PC-3 (cell line): ENCODE measurements at regions not wholly inside any gene's neighbourhood (a gene's known extent, or its start where the extent isn't known, plus 50 kb on each side); places are given as distances from the start of the nearest gene placed in this dataset.

ENCODE experiments used
- EZH2 ChIP-seq: fragments of 300-600 bp; sonication (generic); IDR thresholded peaks from one replicate; pipeline ENCODE4 v1.6.1; 2017; ENCODE audit warnings: antibody characterized with exemption, mild to moderate bottlenecking, low read length; ENCODE audit not compliant: unreplicated experiment
- EZH2phosphoT487 ChIP-seq: fragments of 300-600 bp; sonication (generic); IDR thresholded peaks from 2 replicates; pipeline ENCODE4 v1.6.1; 2018; ENCODE audit warnings: mild to moderate bottlenecking, antibody characterized with exemption, low read length, borderline replicate concordance
- TF ChIP-seq, protein P1 (sequence below): fragments of 300-600 bp; sonication (generic); conservative IDR thresholded peaks from 2 replicates; pipeline ENCODE4 v1.5.1; 2017; ENCODE audit warnings: antibody characterized with exemption, low read depth, mild to moderate bottlenecking, low read length

DNA sequence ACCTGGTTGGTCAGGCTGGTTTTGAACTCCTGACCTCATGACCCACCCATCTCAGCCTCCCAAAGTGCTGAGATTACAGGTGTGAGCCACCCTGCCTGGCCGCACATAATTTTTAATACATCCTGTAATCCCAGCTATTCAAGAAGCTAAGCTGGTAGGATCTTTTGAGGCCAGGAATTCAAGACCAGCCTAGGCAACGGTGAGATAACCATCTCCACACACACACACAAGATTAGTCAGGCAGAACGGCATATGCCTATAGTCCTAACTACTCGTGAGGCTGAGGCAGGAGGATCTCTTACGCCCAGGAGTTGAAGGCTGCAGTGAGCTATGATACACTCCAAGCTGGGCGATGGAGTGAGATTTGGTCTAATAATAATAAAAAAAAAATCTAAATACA, 212.4 kb upstream of the NEIL3 start:
- TF ChIP-seq EZH2 = no peak
- TF ChIP-seq, protein P1, sequence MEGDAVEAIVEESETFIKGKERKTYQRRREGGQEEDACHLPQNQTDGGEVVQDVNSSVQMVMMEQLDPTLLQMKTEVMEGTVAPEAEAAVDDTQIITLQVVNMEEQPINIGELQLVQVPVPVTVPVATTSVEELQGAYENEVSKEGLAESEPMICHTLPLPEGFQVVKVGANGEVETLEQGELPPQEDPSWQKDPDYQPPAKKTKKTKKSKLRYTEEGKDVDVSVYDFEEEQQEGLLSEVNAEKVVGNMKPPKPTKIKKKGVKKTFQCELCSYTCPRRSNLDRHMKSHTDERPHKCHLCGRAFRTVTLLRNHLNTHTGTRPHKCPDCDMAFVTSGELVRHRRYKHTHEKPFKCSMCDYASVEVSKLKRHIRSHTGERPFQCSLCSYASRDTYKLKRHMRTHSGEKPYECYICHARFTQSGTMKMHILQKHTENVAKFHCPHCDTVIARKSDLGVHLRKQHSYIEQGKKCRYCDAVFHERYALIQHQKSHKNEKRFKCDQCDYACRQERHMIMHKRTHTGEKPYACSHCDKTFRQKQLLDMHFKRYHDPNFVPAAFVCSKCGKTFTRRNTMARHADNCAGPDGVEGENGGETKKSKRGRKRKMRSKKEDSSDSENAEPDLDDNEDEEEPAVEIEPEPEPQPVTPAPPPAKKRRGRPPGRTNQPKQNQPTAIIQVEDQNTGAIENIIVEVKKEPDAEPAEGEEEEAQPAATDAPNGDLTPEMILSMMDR = no peak
- TF ChIP-seq EZH2phosphoT487 = no peak
